ENCODE measurements at regions not wholly inside any gene's neighbourhood (a gene's known extent, or its start where the extent isn't known, plus 50 kb on each side); places are given as distances from the start of the nearest gene placed in this dataset.

- no peak for TF ChIP-seq EZH2 (IDR thresholded peaks at IDR 0.05; ENCODE audit: insufficient read depth, poor library complexity, severe bottlenecking)
- TF ChIP-seq EZH2phosphoT487 (IDR thresholded peaks at IDR 0.05; ENCODE audit: insufficient read depth, low read depth), result no peak
Measured at GRCh38 chr10:4129866-4130477, 345.0 kb upstream of the KLF6 start.
